ENCODE measurements at regions not wholly inside any gene's neighbourhood (a gene's known extent, or its start where the extent isn't known, plus 50 kb on each side); places are given as distances from the start of the nearest gene placed in this dataset.

GRCh38 chr1:219664310-219665029, 51.6 kb upstream of the ZC3H11B start:
- TF ChIP-seq GATA3 (IDR thresholded peaks at IDR 0.05; ENCODE audit: low read depth, low read length), result no peak
- no peak for TF ChIP-seq GATA2 (IDR thresholded peaks at IDR 0.05; ENCODE audit: low read depth, low read length)

Measured in SH-SY5Y (cell line).